Stomach (tissue), 4 donors: ENCODE measurements at regions not wholly inside any gene's neighbourhood (a gene's known extent, or its start where the extent isn't known, plus 50 kb on each side); places are given as distances from the start of the nearest gene placed in this dataset.

Experiments used
- CTCF ChIP-seq, 7 experiments: fragments of 450-650 bp in 4 of 7; fragments of 200-600 bp in 3 of 7; sonication (generic) in 3 of 7; IDR thresholded peaks; one replicate each; pipeline ENCODE4 v1.5.1; 2016 to 2019; ENCODE audit warnings: antibody characterized with exemption in 7 of 7, control low read depth in 2 of 7, mild to moderate bottlenecking in 1 of 7
- EP300 ChIP-seq: sonication (generic); formaldehyde crosslinking; IDR thresholded peaks from one replicate; pipeline ENCODE4 v1.6.1; 2017; ENCODE audit warnings: antibody characterized with exemption
- POLR2AphosphoS5 ChIP-seq, 3 donors: sonication (generic); formaldehyde crosslinking; IDR thresholded peaks; one replicate each; pipeline ENCODE4 v1.6.1; 2016; ENCODE audit warnings: antibody characterized with exemption in 3 of 3

- TF ChIP-seq CTCF (IDR thresholded peaks at IDR 0.05), result no peak
- TF ChIP-seq EP300, result no peak
- no peak for TF ChIP-seq POLR2AphosphoS5 (IDR thresholded peaks at IDR 0.05)
Observed at GRCh38 chr2:100673115-100673514, 110.3 kb downstream of the PDCL3 start.
